Chondrocyte (in vitro differentiated cells): ENCODE measurements at regions not wholly inside any gene's neighbourhood (a gene's known extent, or its start where the extent isn't known, plus 50 kb on each side); places are given as distances from the start of the nearest gene placed in this dataset.

Source experiments
- DNase-seq: peaks from one replicate; pipeline ENCODE4 v3.0.0; 2021; ENCODE audit warnings: mixed read lengths, low spot score
- H3K27ac Mint-ChIP-seq: one replicate; pipeline ENCODE4 v1.8.0; 2021; ENCODE audit warnings: mild to moderate bottlenecking, moderate library complexity, mixed read lengths; ENCODE audit not compliant: unreplicated experiment
- H3K27me3 Mint-ChIP-seq: 2 replicates; pipeline ENCODE4 v1.8.0; 2021; ENCODE audit warnings: low read depth, mixed read lengths
- H3K36me3 Mint-ChIP-seq: 2 replicates; pipeline ENCODE4 v1.8.0; 2021; ENCODE audit warnings: low read depth, mixed read lengths
- H3K4me1 Mint-ChIP-seq: 2 replicates; pipeline ENCODE4 v1.8.0; 2021; ENCODE audit warnings: low read depth, mild to moderate bottlenecking, mixed read lengths
- H3K4me3 Mint-ChIP-seq: one replicate; pipeline ENCODE4 v1.8.0; 2021; ENCODE audit warnings: mild to moderate bottlenecking, moderate library complexity, mixed read lengths; ENCODE audit not compliant: unreplicated experiment
- H3K9me3 Mint-ChIP-seq: 2 replicates; pipeline ENCODE4 v1.8.0; 2021; ENCODE audit warnings: low read depth, mixed read lengths
- TF ChIP-seq, protein P1 (sequence below): fragments of 200-600 bp; sonication (generic); IDR thresholded peaks from 2 replicates; pipeline ENCODE4 v1.5.0; 2021; ENCODE audit warnings: antibody characterized with exemption, mild to moderate bottlenecking, moderate library complexity

- no peaks in the 10 kb centered on the region for H3K27me3 Mint-ChIP-seq
- peaks cover 2% of the 10 kb centered on the region for H3K36me3 Mint-ChIP-seq
- H3K27ac Mint-ChIP-seq, result no peak overlapping the region
These were observed 79.1 kb downstream of the TRIB2 start for GRCh38 chr2:12795851-12796250.

DNA sequence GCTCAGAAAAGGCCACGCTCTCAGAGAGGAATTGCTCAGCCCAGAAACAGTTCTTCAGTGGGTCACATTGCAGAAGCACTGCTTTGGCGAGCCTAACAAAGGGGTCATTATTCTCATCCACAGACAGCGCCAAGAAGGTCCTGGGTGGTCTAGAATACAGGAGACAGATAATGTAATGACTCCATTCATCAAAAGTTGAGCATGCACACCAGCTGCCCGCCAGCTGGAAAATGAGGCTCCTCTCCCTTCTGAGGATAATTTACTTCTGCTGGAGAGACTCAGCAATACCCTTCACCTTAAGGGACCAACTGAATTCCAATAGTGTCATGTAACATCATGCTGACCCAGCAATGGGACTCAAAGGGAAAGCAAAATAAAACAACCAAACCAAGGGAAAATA lies 79.9 kb downstream of the TRIB2 start:
- no peak overlapping the region for H3K4me3 Mint-ChIP-seq
- H3K36me3 Mint-ChIP-seq, result peaks cover 6% of the 10 kb centered on the region
- H3K9me3 Mint-ChIP-seq, result peaks cover 13% of the 10 kb centered on the region
- peaks cover 11% of the 10 kb centered on the region for H3K4me1 Mint-ChIP-seq
- no peak for DNase-seq
- H3K27ac Mint-ChIP-seq, result peak overlapping the region; percentile 22
- H3K27me3 Mint-ChIP-seq, result no peaks in the 10 kb centered on the region
- TF ChIP-seq, protein P1, sequence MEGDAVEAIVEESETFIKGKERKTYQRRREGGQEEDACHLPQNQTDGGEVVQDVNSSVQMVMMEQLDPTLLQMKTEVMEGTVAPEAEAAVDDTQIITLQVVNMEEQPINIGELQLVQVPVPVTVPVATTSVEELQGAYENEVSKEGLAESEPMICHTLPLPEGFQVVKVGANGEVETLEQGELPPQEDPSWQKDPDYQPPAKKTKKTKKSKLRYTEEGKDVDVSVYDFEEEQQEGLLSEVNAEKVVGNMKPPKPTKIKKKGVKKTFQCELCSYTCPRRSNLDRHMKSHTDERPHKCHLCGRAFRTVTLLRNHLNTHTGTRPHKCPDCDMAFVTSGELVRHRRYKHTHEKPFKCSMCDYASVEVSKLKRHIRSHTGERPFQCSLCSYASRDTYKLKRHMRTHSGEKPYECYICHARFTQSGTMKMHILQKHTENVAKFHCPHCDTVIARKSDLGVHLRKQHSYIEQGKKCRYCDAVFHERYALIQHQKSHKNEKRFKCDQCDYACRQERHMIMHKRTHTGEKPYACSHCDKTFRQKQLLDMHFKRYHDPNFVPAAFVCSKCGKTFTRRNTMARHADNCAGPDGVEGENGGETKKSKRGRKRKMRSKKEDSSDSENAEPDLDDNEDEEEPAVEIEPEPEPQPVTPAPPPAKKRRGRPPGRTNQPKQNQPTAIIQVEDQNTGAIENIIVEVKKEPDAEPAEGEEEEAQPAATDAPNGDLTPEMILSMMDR, result no peak

More at GRCh38 chr2:12795851-12796250, 79.1 kb downstream of the TRIB2 start:
- Mint-ChIP-seq H3K4me3 (no peak overlapping the region), H3K4me1 (peaks cover 11% of the 10 kb centered on the region), H3K9me3 (peaks cover 6% of the 10 kb centered on the region)
- DNase-seq, result no peak
- TF ChIP-seq, protein P1, result no peak

DNA sequence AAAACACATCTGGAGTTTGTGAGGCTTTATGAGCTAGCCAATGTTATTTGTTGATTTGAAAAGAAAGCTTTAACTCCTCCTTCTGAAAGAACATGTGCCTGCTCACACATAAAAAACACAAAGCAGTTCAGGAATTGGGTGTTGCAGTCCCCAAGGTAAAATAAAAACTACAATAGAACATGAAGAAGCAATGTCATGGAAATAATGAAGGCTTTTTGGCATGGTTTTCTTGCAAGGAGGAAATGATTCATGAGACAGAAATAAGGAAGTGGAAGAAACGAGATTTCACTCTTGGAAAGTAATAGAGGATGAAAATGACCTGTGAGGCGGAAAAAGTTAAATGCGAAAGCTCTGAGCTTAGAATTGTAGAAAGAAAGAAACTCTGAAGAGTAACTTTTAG lies 81.1 kb downstream of the TRIB2 start:
- Mint-ChIP-seq H3K27me3 (no peaks in the 10 kb centered on the region), H3K4me1 (peaks cover 11% of the 10 kb centered on the region), H3K9me3 (peaks cover 22% of the 10 kb centered on the region), H3K27ac (peak overlapping the region; percentile 6), H3K4me3 (no peak overlapping the region), H3K36me3 (peaks cover 11% of the 10 kb centered on the region)
- DNase-seq, result no peak
- TF ChIP-seq, protein P1, result no peak

- Mint-ChIP-seq H3K27ac (no peak overlapping the region), H3K4me3 (no peak overlapping the region), H3K36me3 (peaks cover 11% of the 10 kb centered on the region)
These were observed 86.9 kb downstream of the TRIB2 start for GRCh38 chr2:12803607-12804006.

DNA sequence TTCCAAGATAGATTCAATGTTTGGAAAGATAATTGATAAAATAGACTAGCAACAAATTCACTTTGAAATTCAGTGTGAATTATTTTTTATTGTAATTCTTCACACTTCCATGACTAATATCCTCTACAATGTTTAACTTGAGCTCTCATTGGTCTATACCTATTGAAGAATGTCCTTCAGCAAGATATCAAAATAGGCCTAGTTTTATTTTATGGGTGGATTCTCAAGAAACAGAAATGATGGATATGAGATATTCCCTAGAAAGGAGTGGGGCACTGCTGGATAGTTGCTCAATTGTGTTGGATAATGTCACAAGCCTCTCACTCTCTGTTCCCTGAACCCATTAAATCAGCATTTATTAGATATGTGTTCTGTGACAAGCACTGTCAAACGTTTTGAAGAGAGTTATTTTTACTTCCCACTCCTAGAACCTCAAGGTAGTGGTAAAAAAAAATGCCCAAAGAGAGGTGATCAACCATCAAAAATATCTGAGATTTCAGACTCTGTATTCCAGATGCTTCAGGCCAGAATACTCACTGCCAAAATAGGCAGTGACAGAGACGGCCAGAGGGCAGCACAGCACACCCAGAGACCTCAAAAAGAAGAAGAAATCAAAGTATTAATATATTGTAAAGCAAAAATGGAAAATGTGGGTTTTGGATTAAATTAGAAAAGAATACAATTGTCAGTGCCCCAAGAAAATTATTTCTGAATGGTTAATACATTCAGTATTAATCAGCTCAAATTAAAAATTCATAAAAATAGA lies 87.5 kb downstream of the TRIB2 start:
- H3K36me3 Mint-ChIP-seq, result peaks cover 11% of the 10 kb centered on the region
- H3K4me3 Mint-ChIP-seq, result no peak overlapping the region
- no peak for DNase-seq
- H3K4me1 Mint-ChIP-seq, result peaks cover 23% of the 10 kb centered on the region
- TF ChIP-seq, protein P1, result peak; percentile 55
- peak overlapping the region; percentile 27 for H3K27ac Mint-ChIP-seq
- peaks cover 22% of the 10 kb centered on the region for H3K9me3 Mint-ChIP-seq
- no peaks in the 10 kb centered on the region for H3K27me3 Mint-ChIP-seq

More at GRCh38 chr2:12803607-12804006, 86.9 kb downstream of the TRIB2 start:
- Mint-ChIP-seq H3K27me3 (no peaks in the 10 kb centered on the region), H3K9me3 (peaks cover 22% of the 10 kb centered on the region), H3K4me1 (peaks cover 21% of the 10 kb centered on the region)
- no peak for DNase-seq
- TF ChIP-seq, protein P1, result no peak
